ENCODE measurements at regions not wholly inside any gene's neighbourhood (a gene's known extent, or its start where the extent isn't known, plus 50 kb on each side); places are given as distances from the start of the nearest gene placed in this dataset.
A peak's percentile ranks its signal among the peaks of the same experiment; 100 is the strongest.

- DNase-seq, result no peak
Measured at GRCh38 chr22:49053578-49053977, 774.1 kb downstream of the BRD1 start.

GRCh38 chr22:49052560-49052959 lies 775.1 kb downstream of the BRD1 start:
- no peak for DNase-seq

DNA sequence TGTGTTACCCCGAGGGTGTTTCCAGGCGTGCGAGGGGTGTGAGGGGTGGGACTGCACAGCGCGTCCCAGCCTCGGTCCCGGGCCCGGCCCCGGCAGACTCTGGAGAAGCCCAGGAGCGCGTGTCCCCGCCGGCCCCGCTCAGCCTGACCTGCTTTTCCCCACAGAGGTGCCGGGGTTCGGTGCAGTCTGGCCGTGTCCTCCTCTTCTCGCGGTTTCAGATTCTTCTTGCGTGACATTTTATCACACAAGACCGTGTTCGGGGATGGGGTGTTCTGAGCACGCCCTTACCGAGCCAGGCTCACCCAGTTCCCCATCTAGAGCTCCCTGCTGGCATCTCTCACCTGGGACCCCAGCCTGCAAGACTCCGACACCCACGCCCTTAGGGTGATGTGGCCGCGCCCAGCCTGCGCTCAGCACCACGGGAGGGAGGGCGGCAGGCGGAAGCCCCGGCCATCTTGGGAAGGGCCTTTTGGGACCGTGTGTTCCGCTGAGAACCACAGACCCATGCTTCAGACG lies 775.6 kb downstream of the BRD1 start:
- DNase-seq, result peak; percentile 27

DNA sequence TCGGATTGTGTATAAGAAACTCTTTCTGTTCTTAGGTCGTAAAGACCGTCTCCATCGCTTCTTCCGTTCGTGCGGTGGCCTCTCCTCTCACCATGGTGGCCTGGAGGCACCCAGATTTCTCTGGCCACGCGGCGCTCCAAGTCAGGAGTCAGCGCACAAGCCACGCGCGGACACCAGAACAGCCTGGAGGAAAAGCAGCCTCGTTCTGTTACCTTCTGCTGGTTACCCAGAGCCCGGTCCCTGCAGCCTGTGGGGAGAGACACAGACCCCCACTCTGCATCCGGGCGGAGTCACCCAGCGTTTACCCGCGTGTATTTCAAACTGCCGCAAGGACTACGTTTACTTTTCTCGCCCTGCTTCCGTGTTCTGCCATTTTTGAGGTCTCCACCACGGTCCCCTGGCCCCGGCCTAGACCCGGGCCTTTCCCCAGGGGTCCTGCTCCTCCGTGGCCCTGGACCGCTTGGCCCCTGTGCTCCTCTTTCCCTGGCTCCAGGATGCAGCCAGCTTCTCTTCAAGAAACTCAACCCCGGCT lies 776.1 kb downstream of the BRD1 start:
- no peak for DNase-seq

DNA sequence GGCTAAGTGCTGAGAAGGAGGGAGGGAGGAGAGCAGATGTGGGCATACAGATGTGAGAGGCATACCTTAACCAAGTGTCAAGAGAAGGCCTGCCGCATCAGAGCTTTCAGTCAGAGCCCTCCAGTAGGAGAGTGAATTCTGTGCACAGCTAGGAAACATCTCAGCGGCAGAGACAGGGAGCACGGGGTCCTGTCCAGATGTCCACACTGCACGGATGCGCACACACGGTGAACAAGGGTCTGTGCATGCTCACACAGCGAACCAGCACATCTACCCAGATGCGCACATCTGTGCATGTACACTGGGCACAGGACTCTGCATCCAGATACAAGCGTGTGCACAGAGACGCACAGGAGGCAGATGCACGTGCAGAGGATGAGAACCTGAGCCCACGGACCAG lies 778.0 kb downstream of the BRD1 start:
- DNase-seq, result no peak

DNA sequence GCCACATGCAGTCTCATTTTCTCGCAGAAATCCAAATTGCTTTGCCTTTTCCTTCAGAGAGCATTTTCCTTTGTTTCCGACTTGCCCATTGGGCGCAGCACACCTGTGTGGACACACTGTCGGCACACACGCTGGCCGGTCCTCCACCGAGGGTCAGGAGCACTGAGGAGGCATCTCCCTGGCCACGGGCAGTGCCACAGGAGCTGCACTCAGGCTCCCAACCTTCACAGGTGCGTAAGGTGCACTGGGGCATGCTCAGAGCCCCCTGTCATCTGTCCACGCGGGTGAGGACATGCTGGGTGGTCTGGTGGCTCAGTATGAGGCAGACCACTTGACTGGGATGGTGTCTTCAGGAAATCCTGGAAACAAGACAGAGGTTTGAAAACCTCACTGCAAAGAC lies 779.1 kb downstream of the BRD1 start:
- DNase-seq, result no peak

- no peak for DNase-seq
Measured at GRCh38 chr22:49047447-49047846, 780.2 kb downstream of the BRD1 start.

GRCh38 chr22:49046546-49047361 lies 780.9 kb downstream of the BRD1 start:
- DNase-seq, result peak; percentile 59

DNA sequence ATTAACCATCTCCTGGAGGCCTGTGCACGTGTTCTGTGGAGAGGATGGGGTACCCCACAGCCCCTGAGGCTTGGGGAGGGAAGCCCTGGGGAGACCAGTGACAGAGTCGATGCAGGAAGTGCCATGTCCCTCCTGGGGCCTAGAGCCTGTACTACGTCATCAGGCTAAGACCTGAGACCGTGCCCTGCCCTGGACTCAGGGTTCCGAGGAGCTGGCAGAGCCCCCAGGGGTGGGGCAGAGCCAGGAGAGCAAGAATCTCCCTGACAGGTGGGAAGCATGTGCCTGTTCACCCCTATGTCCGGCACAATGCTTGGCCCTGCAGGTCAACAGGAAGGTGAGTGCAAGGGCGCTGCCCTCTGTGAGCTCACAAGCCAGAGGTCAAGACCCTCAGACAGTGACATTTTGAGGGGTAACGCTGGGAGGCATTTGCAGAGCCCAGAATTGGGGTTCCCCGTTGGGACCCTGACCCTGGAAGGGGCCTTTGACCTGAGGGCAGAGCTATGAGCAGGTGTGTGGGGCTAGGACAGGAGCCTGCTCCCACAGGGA lies 781.6 kb downstream of the BRD1 start:
- no peak for DNase-seq

DNA sequence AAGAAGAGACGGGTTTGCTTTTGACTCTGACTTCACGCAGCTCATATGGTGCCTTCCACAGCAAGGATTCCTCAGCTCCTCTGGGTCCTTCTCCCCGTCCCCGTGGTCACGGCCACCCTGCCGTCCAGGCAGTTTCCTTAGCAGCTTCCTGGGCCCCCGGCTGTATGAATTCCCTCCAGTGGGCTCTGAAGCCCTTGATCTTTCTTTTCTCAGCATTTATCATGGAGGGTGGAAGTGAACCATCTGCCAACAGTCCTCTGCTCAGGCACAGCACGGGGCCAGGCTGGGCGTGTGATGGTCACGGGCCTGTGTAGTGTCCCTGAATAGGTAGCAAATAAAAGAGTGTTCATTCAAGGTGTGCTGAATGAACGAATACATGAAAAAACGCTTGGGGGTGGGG lies 782.4 kb downstream of the BRD1 start:
- DNase-seq, result no peak

GRCh38 chr22:49044776-49045175 lies 782.9 kb downstream of the BRD1 start:
- DNase-seq, result no peak

DNA sequence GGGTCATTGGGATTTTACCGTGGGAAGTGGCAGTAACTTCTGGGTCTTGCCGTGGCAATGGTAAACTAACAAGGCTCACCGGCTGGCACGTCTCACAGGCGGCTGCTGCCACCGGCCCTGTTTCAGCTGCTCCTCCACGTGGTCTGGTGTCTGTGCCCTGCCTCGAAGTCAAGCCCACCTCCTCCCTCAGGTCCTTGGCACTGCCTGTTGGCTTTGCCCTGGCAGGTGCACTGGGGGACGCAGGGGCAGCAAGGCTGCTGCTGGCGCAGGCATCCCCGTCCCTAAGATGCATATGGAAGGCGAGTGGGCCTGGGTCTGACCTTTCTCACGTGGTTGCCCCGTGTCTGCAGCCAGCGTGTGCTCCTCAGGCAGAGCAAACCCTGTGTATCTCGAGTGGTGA lies 783.6 kb downstream of the BRD1 start:
- DNase-seq, result no peak

- DNase-seq, result no peak
Measured at GRCh38 chr22:49042877-49043859, 784.5 kb downstream of the BRD1 start.

- DNase-seq, result no peak
Measured at GRCh38 chr22:49042066-49042465, 785.6 kb downstream of the BRD1 start.

GRCh38 chr22:49040754-49041467 lies 786.8 kb downstream of the BRD1 start:
- DNase-seq, result no peak

- DNase-seq, result no peak
Measured at GRCh38 chr22:49040111-49040510, 787.6 kb downstream of the BRD1 start.

- DNase-seq, result no peak
Measured at GRCh38 chr22:49039625-49040024, 788.0 kb downstream of the BRD1 start.

- DNase-seq, result no peak
Measured at GRCh38 chr22:49037701-49038245, 789.9 kb downstream of the BRD1 start.

GRCh38 chr22:49036513-49036912 lies 791.2 kb downstream of the BRD1 start:
- DNase-seq, result no peak

- no peak for DNase-seq
Measured at GRCh38 chr22:49035818-49036457, 791.7 kb downstream of the BRD1 start.

Measured in hematopoietic multipotent progenitor cell treated with erythropoietin and hydrocortisone succinate and interleukin-3 and kit ligand, for 6 days (in vitro differentiated cells).